Uterus (tissue), 3 donors: ENCODE measurements at regions not wholly inside any gene's neighbourhood (a gene's known extent, or its start where the extent isn't known, plus 50 kb on each side); places are given as distances from the start of the nearest gene placed in this dataset.

Experiments used
- DNase-seq, 2 donors: peaks; one replicate each; pipeline ENCODE4 v3.0.0-alpha.2; 2019 to 2020
- H3K27ac ChIP-seq, 2 donors: fragments of 200-600 bp; sonication (generic); 1 replicate in 1 of 2; 2 replicates in 1 of 2; pipeline ENCODE4 v1.5.1; 2016 to 2018
- H3K27me3 ChIP-seq, 2 donors: fragments of 200-600 bp; sonication (generic); one replicate each; pipeline ENCODE4 v1.5.1; 2018 to 2019; ENCODE audit warnings: control low read depth in 1 of 2
- H3K36me3 ChIP-seq, 2 donors: fragments of 200-600 bp; sonication (generic); one replicate each; pipeline ENCODE4 v1.5.1; 2019; ENCODE audit warnings: control low read depth in 1 of 2
- H3K4me1 ChIP-seq, 2 donors: fragments of 200-600 bp; sonication (generic); one replicate each; pipeline ENCODE4 v1.5.1; 2018 to 2019; ENCODE audit warnings: control low read depth in 1 of 2
- H3K4me3 ChIP-seq, 2 donors: fragments of 200-600 bp; sonication (generic); 1 replicate in 1 of 2; 2 replicates in 1 of 2; pipeline ENCODE4 v1.5.1; 2018 to 2019; ENCODE audit warnings: mild to moderate bottlenecking in 1 of 2
- H3K9me3 ChIP-seq, 2 donors: fragments of 200-600 bp; sonication (generic); one replicate each; pipeline ENCODE4 v1.5.1; 2019; ENCODE audit warnings: control low read depth in 1 of 2
- CTCF ChIP-seq, 4 experiments: fragments of 200-600 bp in 2 of 4; fragments of 450-650 bp in 2 of 4; sonication (generic) in 2 of 4; IDR thresholded peaks; one replicate each; pipeline ENCODE4 v1.5.1; 2016 to 2019; ENCODE audit warnings: antibody characterized with exemption in 4 of 4, mild to moderate bottlenecking in 2 of 4, moderate library complexity in 1 of 4
- POLR2A ChIP-seq, 2 donors: fragments of 450-650 bp; IDR thresholded peaks; one replicate each; pipeline ENCODE4 v1.6.1; 2016; ENCODE audit warnings: antibody characterized with exemption in 2 of 2, mild to moderate bottlenecking in 1 of 2, moderate library complexity in 1 of 2
- intact Hi-C: fragments of 100-400 bp; cut with DNase I; formaldehyde crosslinking; loops from one replicate; pipeline ENCODE4 v1.15.1; 2023; ENCODE audit warnings: low total_unique reads
- donor health status: DM: yes; HTN: yes; CAD: no.

- Histone ChIP-seq H3K4me3 (no peak overlapping the region), H3K27me3 (no peaks in the 10 kb centered on the region), H3K36me3 (no peaks in the 10 kb centered on the region), H3K4me1 (no peaks in the 10 kb centered on the region), H3K9me3 (no peaks in the 10 kb centered on the region), H3K27ac (no peak overlapping the region)
- DNase-seq, result no peak
- intact Hi-C loops, result no loop called here
- TF ChIP-seq CTCF (IDR thresholded peaks at IDR 0.05) (no peak), POLR2A (IDR thresholded peaks at IDR 0.05) (no peak)
Measured at GRCh38 chr2:16068552-16068940, 128.2 kb downstream of the MYCN start.

GRCh38 chr2:16067866-16068551 is 127.7 kb downstream of the MYCN start:
- no peaks in the 10 kb centered on the region for H3K36me3 ChIP-seq
- H3K27me3 ChIP-seq, result no peaks in the 10 kb centered on the region
- no peak overlapping the region for H3K4me3 ChIP-seq
- DNase-seq, result no peak
- intact Hi-C loops, result no loop called here
- no peak overlapping the region for H3K27ac ChIP-seq
- TF ChIP-seq POLR2A (IDR thresholded peaks at IDR 0.05) (no peak), CTCF (IDR thresholded peaks at IDR 0.05) (no peak)
- no peaks in the 10 kb centered on the region for H3K9me3 ChIP-seq
- H3K4me1 ChIP-seq, result no peaks in the 10 kb centered on the region

GRCh38 chr2:16067444-16067843 is 127.1 kb downstream of the MYCN start:
- Histone ChIP-seq H3K27me3 (no peaks in the 10 kb centered on the region), H3K27ac (no peak overlapping the region), H3K36me3 (no peaks in the 10 kb centered on the region), H3K4me1 (no peaks in the 10 kb centered on the region), H3K9me3 (no peaks in the 10 kb centered on the region), H3K4me3 (no peak overlapping the region)
- DNase-seq, result no peak
- intact Hi-C loops, result no loop called here
- TF ChIP-seq POLR2A (IDR thresholded peaks at IDR 0.05) (no peak), CTCF (IDR thresholded peaks at IDR 0.05) (no peak)

GRCh38 chr2:16067037-16067406 is 126.7 kb downstream of the MYCN start:
- H3K27ac ChIP-seq, result no peak overlapping the region

More at GRCh38 chr2:16067037-16067406, 126.7 kb downstream of the MYCN start:
- Histone ChIP-seq H3K4me3 (no peak overlapping the region), H3K36me3 (no peaks in the 10 kb centered on the region), H3K9me3 (no peaks in the 10 kb centered on the region), H3K4me1 (no peaks in the 10 kb centered on the region), H3K27me3 (no peaks in the 10 kb centered on the region)
- no peak for DNase-seq
- intact Hi-C loops, result no loop called here
- TF ChIP-seq CTCF (IDR thresholded peaks at IDR 0.05) (no peak), POLR2A (IDR thresholded peaks at IDR 0.05) (no peak)
